BLaER1 (cell line): ENCODE measurements at regions not wholly inside any gene's neighbourhood (a gene's known extent, or its start where the extent isn't known, plus 50 kb on each side); places are given as distances from the start of the nearest gene placed in this dataset.

Source experiments
- H3K27ac ChIP-seq: shearing (Covaris generic); formaldehyde crosslinking; 2 replicates; pipeline ENCODE4 v1.8.1; 2022
- H3K27me3 ChIP-seq: shearing (Covaris generic); formaldehyde crosslinking; 2 replicates; pipeline ENCODE4 v1.8.1; 2022
- H3K36me3 ChIP-seq: shearing (Covaris generic); formaldehyde crosslinking; 2 replicates; pipeline ENCODE4 v1.8.1; 2022
- H3K4me1 ChIP-seq: shearing (Covaris generic); formaldehyde crosslinking; 2 replicates; pipeline ENCODE4 v1.8.1; 2022
- H3K4me2 ChIP-seq: shearing (Covaris generic); formaldehyde crosslinking; 2 replicates; pipeline ENCODE4 v1.8.1; 2022
- H3K4me3 ChIP-seq: shearing (Covaris generic); formaldehyde crosslinking; 2 replicates; pipeline ENCODE4 v1.8.1; 2022
- H3K9ac ChIP-seq: shearing (Covaris generic); formaldehyde crosslinking; 2 replicates; pipeline ENCODE4 v1.8.1; 2022
- H3K9me3 ChIP-seq: shearing (Covaris generic); formaldehyde crosslinking; 2 replicates; pipeline ENCODE4 v1.8.1; 2022
- H4K20me1 ChIP-seq: shearing (Covaris generic); formaldehyde crosslinking; 2 replicates; pipeline ENCODE4 v1.8.1; 2022
- Cebpa-rat ChIP-seq: shearing (Covaris generic); IDR thresholded peaks from 2 replicates; pipeline ENCODE4 v1.8.1; 2022

GRCh38 chr2:107264184-107264583 lies 378.2 kb upstream of the ST6GAL2 start:
- no peak overlapping the region for H3K4me3 ChIP-seq
- no peak overlapping the region for H3K27ac ChIP-seq
- H3K9ac ChIP-seq: no peak overlapping the region
- H4K20me1 ChIP-seq: no peaks in the 10 kb centered on the region
- no peaks in the 10 kb centered on the region for H3K27me3 ChIP-seq
- H3K4me1 ChIP-seq: no peaks in the 10 kb centered on the region
- H3K9me3 ChIP-seq: no peaks in the 10 kb centered on the region
- H3K4me2 ChIP-seq: no peak overlapping the region
- H3K36me3 ChIP-seq: no peaks in the 10 kb centered on the region
- TF ChIP-seq Cebpa-rat: no peak

- H3K4me3 ChIP-seq: no peak overlapping the region
Measured at GRCh38 chr2:107266555-107266954, 380.6 kb upstream of the ST6GAL2 start.

GRCh38 chr2:107267086-107267485 lies 381.1 kb upstream of the ST6GAL2 start:
- Histone ChIP-seq H3K4me1 (no peaks in the 10 kb centered on the region), H3K27ac (no peak overlapping the region), H4K20me1 (no peaks in the 10 kb centered on the region), H3K4me3 (no peak overlapping the region), H3K9me3 (no peaks in the 10 kb centered on the region), H3K36me3 (no peaks in the 10 kb centered on the region), H3K27me3 (no peaks in the 10 kb centered on the region), H3K4me2 (no peak overlapping the region), H3K9ac (no peak overlapping the region)
- no peak for TF ChIP-seq Cebpa-rat

More at GRCh38 chr2:107266555-107266954, 380.6 kb upstream of the ST6GAL2 start:
- no peak overlapping the region for H3K27ac ChIP-seq
- H3K4me1 ChIP-seq: no peaks in the 10 kb centered on the region
- no peak overlapping the region for H3K4me2 ChIP-seq
- no peak overlapping the region for H3K9ac ChIP-seq
- no peaks in the 10 kb centered on the region for H4K20me1 ChIP-seq
- H3K27me3 ChIP-seq: no peaks in the 10 kb centered on the region
- H3K9me3 ChIP-seq: no peaks in the 10 kb centered on the region
- H3K36me3 ChIP-seq: no peaks in the 10 kb centered on the region
- no peak for TF ChIP-seq Cebpa-rat

- Histone ChIP-seq H3K27ac (no peak overlapping the region), H3K9me3 (no peaks in the 10 kb centered on the region), H3K4me1 (peaks cover 14% of the 10 kb centered on the region), H3K9ac (no peak overlapping the region), H4K20me1 (no peaks in the 10 kb centered on the region), H3K4me3 (no peak overlapping the region), H3K36me3 (no peaks in the 10 kb centered on the region), H3K27me3 (no peaks in the 10 kb centered on the region), H3K4me2 (no peak overlapping the region)
- no peak for TF ChIP-seq Cebpa-rat
Measured at GRCh38 chr2:107276034-107276433, 390.1 kb upstream of the ST6GAL2 start.

- Histone ChIP-seq H3K9ac (no peak overlapping the region), H3K4me1 (peaks cover 14% of the 10 kb centered on the region), H3K4me3 (no peak overlapping the region), H3K4me2 (0 out of 2 replicates have a peak overlapping the region, but pooled peaks have one; percentile 16), H3K9me3 (no peaks in the 10 kb centered on the region), H3K27ac (no peak overlapping the region), H3K27me3 (no peaks in the 10 kb centered on the region), H3K36me3 (no peaks in the 10 kb centered on the region), H4K20me1 (no peaks in the 10 kb centered on the region)
- TF ChIP-seq Cebpa-rat: no peak
Measured at GRCh38 chr2:107278672-107279071, 392.7 kb upstream of the ST6GAL2 start.

GRCh38 chr2:107281637-107282036 lies 395.7 kb upstream of the ST6GAL2 start:
- H3K4me1 ChIP-seq: peaks cover 14% of the 10 kb centered on the region
- no peaks in the 10 kb centered on the region for H3K27me3 ChIP-seq
- H3K4me2 ChIP-seq: no peak overlapping the region
- H4K20me1 ChIP-seq: no peaks in the 10 kb centered on the region
- H3K36me3 ChIP-seq: no peaks in the 10 kb centered on the region
- H3K4me3 ChIP-seq: no peak overlapping the region
- H3K9me3 ChIP-seq: no peaks in the 10 kb centered on the region
- H3K27ac ChIP-seq: no peak overlapping the region
- no peak for TF ChIP-seq Cebpa-rat
- no peak overlapping the region for H3K9ac ChIP-seq

- no peaks in the 10 kb centered on the region for H4K20me1 ChIP-seq
- no peaks in the 10 kb centered on the region for H3K9me3 ChIP-seq
- no peak overlapping the region for H3K27ac ChIP-seq
Measured at GRCh38 chr2:107282135-107282534, 396.2 kb upstream of the ST6GAL2 start.

GRCh38 chr2:107285621-107286299 lies 399.8 kb upstream of the ST6GAL2 start:
- H3K4me2 ChIP-seq: no peak overlapping the region
- H3K27ac ChIP-seq: no peak overlapping the region
- no peaks in the 10 kb centered on the region for H4K20me1 ChIP-seq
- H3K4me3 ChIP-seq: no peak overlapping the region
- no peaks in the 10 kb centered on the region for H3K9me3 ChIP-seq
- no peak for TF ChIP-seq Cebpa-rat
- H3K36me3 ChIP-seq: no peaks in the 10 kb centered on the region
- H3K4me1 ChIP-seq: no peaks in the 10 kb centered on the region
- H3K27me3 ChIP-seq: no peaks in the 10 kb centered on the region
- H3K9ac ChIP-seq: no peak overlapping the region

More at GRCh38 chr2:107282135-107282534, 396.2 kb upstream of the ST6GAL2 start:
- Histone ChIP-seq H3K4me3 (no peak overlapping the region), H3K27me3 (no peaks in the 10 kb centered on the region), H3K36me3 (no peaks in the 10 kb centered on the region), H3K4me1 (peaks cover 14% of the 10 kb centered on the region), H3K9ac (no peak overlapping the region), H3K4me2 (no peak overlapping the region)
- TF ChIP-seq Cebpa-rat: no peak

GRCh38 chr2:107290041-107290440 lies 404.1 kb upstream of the ST6GAL2 start:
- Histone ChIP-seq H3K4me2 (no peak overlapping the region), H3K9me3 (no peaks in the 10 kb centered on the region), H3K4me3 (no peak overlapping the region), H3K9ac (no peak overlapping the region), H4K20me1 (no peaks in the 10 kb centered on the region), H3K36me3 (no peaks in the 10 kb centered on the region), H3K27ac (no peak overlapping the region), H3K27me3 (no peaks in the 10 kb centered on the region), H3K4me1 (peaks cover 7% of the 10 kb centered on the region)
- TF ChIP-seq Cebpa-rat: no peak

GRCh38 chr2:107303964-107304363 lies 418.0 kb upstream of the ST6GAL2 start:
- Histone ChIP-seq H3K27me3 (no peaks in the 10 kb centered on the region), H3K27ac (no peak overlapping the region), H3K36me3 (no peaks in the 10 kb centered on the region), H3K4me2 (peak overlapping the region; percentile 31), H3K4me3 (no peak overlapping the region), H3K9me3 (no peaks in the 10 kb centered on the region), H4K20me1 (no peaks in the 10 kb centered on the region), H3K4me1 (peaks cover 15% of the 10 kb centered on the region), H3K9ac (no peak overlapping the region)
- TF ChIP-seq Cebpa-rat: no peak

- no peak overlapping the region for H3K4me3 ChIP-seq
- no peaks in the 10 kb centered on the region for H3K27me3 ChIP-seq
- no peaks in the 10 kb centered on the region for H3K9me3 ChIP-seq
- H3K9ac ChIP-seq: no peak overlapping the region
- no peaks in the 10 kb centered on the region for H3K36me3 ChIP-seq
- H3K4me1 ChIP-seq: peaks cover 15% of the 10 kb centered on the region
- TF ChIP-seq Cebpa-rat: no peak
- H4K20me1 ChIP-seq: no peaks in the 10 kb centered on the region
- no peak overlapping the region for H3K27ac ChIP-seq
- no peak overlapping the region for H3K4me2 ChIP-seq
Measured at GRCh38 chr2:107305966-107306365, 420.0 kb upstream of the ST6GAL2 start.
